Neutrophil (primary cell): ENCODE measurements at regions not wholly inside any gene's neighbourhood (a gene's known extent, or its start where the extent isn't known, plus 50 kb on each side); places are given as distances from the start of the nearest gene placed in this dataset.

Experiments used
- H3K27ac ChIP-seq: fragments of 200-600 bp; sonication (generic); 2 replicates; pipeline ENCODE4 v1.5.1; 2016; ENCODE audit warnings: mild to moderate bottlenecking, moderate library complexity
- H3K27me3 ChIP-seq: fragments of 200-600 bp; sonication (generic); 2 replicates; pipeline ENCODE4 v1.6.0; 2016; ENCODE audit warnings: mild to moderate bottlenecking
- H3K36me3 ChIP-seq: fragments of 200-600 bp; sonication (generic); 2 replicates; pipeline ENCODE4 v1.5.1; 2017
- H3K4me1 ChIP-seq, 2 experiments: fragments of 200-600 bp in 1 of 2; sonication (generic) in 1 of 2; 1 replicate in 1 of 2; 2 replicates in 1 of 2; pipeline versions ENCODE4 v1.5.1 to v1.6.1; 2013 to 2016; ENCODE audit warnings: low read depth in 1 of 2, low read length in 1 of 2, mild to moderate bottlenecking in 1 of 2, moderate library complexity in 1 of 2; ENCODE audit not compliant: control insufficient read depth in 1 of 2, insufficient read depth in 1 of 2
- H3K4me3 ChIP-seq, 2 experiments: fragments of 200-600 bp in 1 of 2; sonication (generic) in 1 of 2; 1 replicate in 1 of 2; 2 replicates in 1 of 2; pipeline ENCODE4 v1.5.1; 2013 to 2016; ENCODE audit warnings: low read depth in 1 of 2, low read length in 1 of 2, mild to moderate bottlenecking in 1 of 2, moderate library complexity in 1 of 2
- H3K9me3 ChIP-seq: fragments of 200-600 bp; sonication (generic); 2 replicates; pipeline ENCODE4 v1.5.1; 2016
- TF ChIP-seq, protein P1 (sequence below): fragments of 200-600 bp; sonication (generic); IDR thresholded peaks from 2 replicates; pipeline ENCODE4 v1.5.1; 2016; ENCODE audit warnings: antibody characterized with exemption

DNA sequence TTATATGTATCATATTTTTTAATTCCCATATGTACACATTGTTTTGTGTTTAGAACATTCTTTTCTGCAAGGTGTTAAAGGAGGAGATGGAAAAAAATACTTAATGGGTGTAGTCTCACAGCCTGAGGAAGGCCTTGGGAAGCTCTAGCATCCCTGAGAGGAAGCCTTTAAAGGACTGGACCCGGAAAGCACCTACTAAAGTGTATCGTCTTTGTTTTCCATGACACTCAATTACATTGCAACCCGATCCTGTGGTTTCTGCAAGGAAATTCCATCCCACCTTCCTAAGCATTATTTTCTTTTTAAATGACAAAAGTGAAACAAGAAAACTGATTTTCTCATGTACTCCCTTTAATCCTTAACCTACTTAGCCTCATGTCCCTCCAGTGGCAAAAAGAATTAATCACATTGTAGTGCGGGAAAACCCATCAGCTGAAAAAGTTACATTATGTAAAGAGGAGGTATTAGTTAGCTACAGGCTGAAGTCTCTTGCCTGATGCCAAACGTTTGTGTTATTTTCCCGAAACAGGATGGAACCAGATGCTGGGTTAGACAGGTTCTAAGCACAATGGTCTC lies 147.8 kb upstream of the CPSF6 start:
- peaks cover 26% of the 10 kb centered on the region for H3K27me3 ChIP-seq
- no peaks in the 10 kb centered on the region for H3K9me3 ChIP-seq
- H3K4me1 ChIP-seq = no peaks in the 10 kb centered on the region
- H3K27ac ChIP-seq = no peak overlapping the region
- no peak overlapping the region for H3K4me3 ChIP-seq
- no peaks in the 10 kb centered on the region for H3K36me3 ChIP-seq
- TF ChIP-seq, protein P1, sequence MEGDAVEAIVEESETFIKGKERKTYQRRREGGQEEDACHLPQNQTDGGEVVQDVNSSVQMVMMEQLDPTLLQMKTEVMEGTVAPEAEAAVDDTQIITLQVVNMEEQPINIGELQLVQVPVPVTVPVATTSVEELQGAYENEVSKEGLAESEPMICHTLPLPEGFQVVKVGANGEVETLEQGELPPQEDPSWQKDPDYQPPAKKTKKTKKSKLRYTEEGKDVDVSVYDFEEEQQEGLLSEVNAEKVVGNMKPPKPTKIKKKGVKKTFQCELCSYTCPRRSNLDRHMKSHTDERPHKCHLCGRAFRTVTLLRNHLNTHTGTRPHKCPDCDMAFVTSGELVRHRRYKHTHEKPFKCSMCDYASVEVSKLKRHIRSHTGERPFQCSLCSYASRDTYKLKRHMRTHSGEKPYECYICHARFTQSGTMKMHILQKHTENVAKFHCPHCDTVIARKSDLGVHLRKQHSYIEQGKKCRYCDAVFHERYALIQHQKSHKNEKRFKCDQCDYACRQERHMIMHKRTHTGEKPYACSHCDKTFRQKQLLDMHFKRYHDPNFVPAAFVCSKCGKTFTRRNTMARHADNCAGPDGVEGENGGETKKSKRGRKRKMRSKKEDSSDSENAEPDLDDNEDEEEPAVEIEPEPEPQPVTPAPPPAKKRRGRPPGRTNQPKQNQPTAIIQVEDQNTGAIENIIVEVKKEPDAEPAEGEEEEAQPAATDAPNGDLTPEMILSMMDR = no peak

DNA sequence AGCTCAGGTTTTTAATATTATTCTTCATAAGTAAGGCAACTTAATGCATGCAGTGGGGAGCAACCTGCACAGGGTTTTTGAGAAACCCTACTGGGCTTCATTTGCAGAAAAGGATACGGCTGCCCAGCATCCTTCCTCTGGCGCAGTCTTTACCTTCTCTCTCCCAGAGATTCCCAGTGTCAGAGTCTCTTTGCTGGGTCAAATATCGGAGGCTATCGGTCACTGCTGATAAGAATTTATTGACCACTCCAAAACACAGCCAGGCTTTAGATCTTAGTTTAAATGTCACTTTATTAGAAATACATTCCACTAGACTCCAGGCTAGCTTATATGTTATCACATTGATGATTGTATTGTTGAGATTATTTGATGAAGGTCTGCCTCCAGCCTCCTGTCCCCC lies 147.2 kb upstream of the CPSF6 start:
- H3K9me3 ChIP-seq = no peaks in the 10 kb centered on the region
- H3K4me1 ChIP-seq = no peaks in the 10 kb centered on the region
- H3K27me3 ChIP-seq = peaks cover 26% of the 10 kb centered on the region
- TF ChIP-seq, protein P1 = no peak
- H3K36me3 ChIP-seq = no peaks in the 10 kb centered on the region
- H3K27ac ChIP-seq = no peak overlapping the region
- H3K4me3 ChIP-seq = no peak overlapping the region

DNA sequence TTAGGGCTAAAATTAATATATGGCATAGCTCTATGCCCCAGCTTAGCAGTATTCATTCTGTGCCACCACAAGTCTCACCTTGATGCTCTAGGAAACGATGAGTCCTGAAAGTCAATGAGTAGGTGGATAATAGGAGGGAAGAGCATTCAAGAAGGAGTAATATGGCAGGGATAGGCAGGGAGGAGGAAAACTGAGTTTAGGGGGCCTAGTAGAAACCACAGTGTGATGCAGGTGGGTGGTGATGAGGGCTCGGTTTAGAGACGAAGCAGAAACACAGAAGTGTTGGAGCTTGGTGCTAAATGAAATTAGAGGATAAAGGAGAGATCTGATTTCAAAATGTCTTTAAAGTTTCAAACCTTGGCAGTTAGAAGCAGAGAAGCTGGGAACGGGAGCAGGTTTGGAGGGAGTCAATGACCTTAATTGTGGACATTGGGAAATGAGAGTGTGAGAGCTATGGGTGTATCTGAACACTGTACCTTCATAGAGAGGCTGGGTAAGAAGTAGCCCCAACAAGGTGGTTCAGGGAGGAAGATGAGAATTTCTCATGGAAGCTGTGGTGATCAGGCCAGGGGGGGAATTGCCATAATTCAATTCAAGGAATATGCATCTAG lies 144.7 kb upstream of the CPSF6 start:
- H3K4me1 ChIP-seq = no peaks in the 10 kb centered on the region
- TF ChIP-seq, protein P1 = no peak
- no peaks in the 10 kb centered on the region for H3K9me3 ChIP-seq
- H3K36me3 ChIP-seq = no peaks in the 10 kb centered on the region
- H3K27me3 ChIP-seq = peaks cover 33% of the 10 kb centered on the region
- H3K27ac ChIP-seq = no peak overlapping the region
- H3K4me3 ChIP-seq = no peak overlapping the region

DNA sequence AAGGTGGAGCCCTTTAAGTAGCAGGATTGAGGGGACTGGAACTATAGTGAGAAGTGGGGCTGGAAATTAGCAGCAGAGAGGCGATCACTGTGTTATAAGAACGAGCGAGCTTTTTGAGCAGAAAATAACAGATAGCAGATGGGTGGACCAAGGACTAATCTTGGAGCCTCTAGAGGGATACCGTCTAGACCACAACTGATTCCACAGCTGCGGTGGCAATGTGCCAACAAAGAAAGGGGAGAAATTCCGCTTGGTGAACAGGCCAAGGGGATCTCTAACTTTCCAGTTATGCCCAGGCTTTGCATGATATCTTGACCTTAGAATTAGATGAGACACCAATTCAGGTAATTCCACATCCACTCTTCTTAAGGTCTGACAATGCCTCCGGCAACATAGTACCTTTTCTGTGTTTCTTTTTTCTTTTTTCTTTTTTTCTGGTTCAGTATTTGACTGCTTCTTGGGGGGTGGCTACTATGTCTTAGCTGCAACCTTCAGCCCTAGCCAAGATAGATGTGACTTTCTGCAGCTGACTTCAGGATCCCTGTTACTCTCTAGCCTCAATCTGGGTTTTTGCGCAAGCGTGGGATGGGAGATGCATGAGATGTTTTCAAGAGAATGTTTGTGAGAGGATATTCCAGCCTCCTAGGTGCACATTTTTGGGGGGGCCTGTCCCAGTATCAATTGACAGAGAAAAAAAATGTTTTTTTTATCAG lies 143.4 kb upstream of the CPSF6 start:
- TF ChIP-seq, protein P1 = no peak
- Histone ChIP-seq H3K36me3 (no peaks in the 10 kb centered on the region), H3K4me1 (no peaks in the 10 kb centered on the region), H3K27me3 (peaks cover 30% of the 10 kb centered on the region), H3K4me3 (no peak overlapping the region), H3K27ac (no peak overlapping the region), H3K9me3 (no peaks in the 10 kb centered on the region)

DNA sequence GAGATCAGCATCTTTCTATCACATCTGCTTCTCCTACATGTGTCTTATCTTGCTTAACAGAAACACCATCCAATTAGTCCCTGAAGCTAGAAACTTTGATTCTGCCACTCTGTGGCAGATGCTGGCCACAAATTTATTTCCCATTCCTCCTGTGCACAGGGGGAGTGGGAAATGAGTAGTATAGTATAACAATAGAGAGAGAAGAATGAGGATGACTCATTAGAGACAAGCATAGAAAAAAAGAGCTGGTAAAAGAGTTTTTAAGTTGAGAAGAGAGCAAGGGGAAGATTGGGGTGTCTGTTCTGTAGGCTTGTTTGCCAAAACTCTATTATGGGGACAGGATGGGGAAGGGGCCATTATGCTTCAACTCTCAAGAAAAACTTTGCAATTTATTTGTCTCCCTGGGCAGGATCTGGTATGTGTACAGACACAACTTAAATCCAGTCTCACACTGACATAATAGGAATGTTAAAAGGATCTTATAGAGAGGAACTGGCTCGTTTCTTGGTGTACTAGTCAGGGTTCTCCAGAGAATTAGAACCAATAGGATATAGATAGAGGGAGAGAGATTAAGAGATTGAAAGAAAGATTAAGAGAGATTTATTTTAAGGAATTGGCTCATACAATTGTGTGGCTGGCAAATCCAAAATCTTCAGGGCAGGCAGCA lies 142.6 kb upstream of the CPSF6 start:
- Histone ChIP-seq H3K4me3 (no peak overlapping the region), H3K4me1 (no peaks in the 10 kb centered on the region), H3K27me3 (peaks cover 30% of the 10 kb centered on the region), H3K27ac (no peak overlapping the region), H3K9me3 (no peaks in the 10 kb centered on the region), H3K36me3 (no peaks in the 10 kb centered on the region)
- TF ChIP-seq, protein P1 = no peak
